CD4-positive, alpha-beta T cell treated with Interleukin-21 for 1 hour (primary cell): ENCODE measurements at regions not wholly inside any gene's neighbourhood (a gene's known extent, or its start where the extent isn't known, plus 50 kb on each side); places are given as distances from the start of the nearest gene placed in this dataset.
"Not testable (repeated sequence)": the region's sequence is repeated elsewhere in the genome, so short reads cannot be mapped to it uniquely, and the experiment has no call there.

ENCODE experiments used
- DNase-seq: peaks from one replicate; pipeline ENCODE4 v3.0.0-alpha.2; 2020

- no peak for DNase-seq
Measured at GRCh38 chr13:65468628-65469027, 1761.5 kb downstream of the PCDH9 start.

- DNase-seq, result no peak
Measured at GRCh38 chr13:65461590-65461989, 1768.5 kb downstream of the PCDH9 start.

GRCh38 chr13:65460136-65460535 lies 1770.0 kb downstream of the PCDH9 start:
- DNase-seq, result no peak

DNA sequence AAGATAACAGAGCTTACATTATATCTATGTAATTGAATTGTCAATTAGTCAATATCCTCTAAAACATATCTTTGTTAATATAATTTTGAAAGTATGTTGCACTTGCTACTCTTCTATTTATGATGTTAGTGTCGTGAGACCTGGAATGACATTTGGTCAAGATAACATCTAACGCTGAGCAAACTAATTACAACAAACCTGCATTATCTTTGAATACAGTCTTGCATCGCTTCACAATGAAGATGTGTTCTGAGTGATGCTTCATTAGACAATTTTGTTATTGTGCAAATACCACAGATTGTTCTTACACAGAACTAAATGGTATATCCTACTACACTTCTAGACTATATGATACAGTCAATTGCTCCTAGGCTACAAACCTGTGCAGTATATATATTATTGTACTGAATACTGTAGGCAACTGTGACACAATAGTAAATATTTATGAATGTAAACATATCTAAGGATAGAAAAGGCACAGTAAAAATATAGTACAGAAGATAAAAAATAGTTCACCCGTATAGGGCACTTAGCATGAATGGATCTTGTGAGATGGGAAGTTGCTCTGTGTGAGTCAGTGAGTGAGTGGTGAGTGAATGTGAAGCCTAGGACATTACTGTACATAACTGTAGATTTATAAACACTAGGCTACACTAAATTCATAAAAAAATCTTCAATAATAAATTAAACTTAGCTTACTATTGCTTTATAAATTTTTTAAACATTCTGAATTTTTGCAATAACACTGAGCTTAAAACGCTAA lies 1773.8 kb downstream of the PCDH9 start:
- no peak for DNase-seq

GRCh38 chr13:65454403-65454802 lies 1775.7 kb downstream of the PCDH9 start:
- no peak for DNase-seq

GRCh38 chr13:65453982-65454381 lies 1776.2 kb downstream of the PCDH9 start:
- DNase-seq, result no peak

DNA sequence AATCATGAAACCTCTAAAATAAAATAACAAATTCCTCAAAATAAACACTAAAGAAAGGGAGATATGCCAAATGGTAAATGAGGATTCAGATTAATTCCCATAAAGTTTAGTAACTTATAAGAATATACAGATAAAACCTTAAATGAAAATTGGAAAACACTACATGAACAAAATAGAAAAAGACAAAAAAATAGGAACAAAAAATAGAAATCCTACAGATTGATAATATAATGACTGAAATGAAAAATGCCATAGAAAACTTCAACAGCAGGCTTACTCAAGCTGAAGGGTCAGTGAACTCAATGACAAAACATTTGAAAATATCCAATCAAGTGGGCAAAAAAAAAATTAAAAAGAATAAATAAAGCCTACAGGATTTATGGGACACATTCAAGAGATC lies 1784.8 kb downstream of the PCDH9 start:
- no peak for DNase-seq

DNA sequence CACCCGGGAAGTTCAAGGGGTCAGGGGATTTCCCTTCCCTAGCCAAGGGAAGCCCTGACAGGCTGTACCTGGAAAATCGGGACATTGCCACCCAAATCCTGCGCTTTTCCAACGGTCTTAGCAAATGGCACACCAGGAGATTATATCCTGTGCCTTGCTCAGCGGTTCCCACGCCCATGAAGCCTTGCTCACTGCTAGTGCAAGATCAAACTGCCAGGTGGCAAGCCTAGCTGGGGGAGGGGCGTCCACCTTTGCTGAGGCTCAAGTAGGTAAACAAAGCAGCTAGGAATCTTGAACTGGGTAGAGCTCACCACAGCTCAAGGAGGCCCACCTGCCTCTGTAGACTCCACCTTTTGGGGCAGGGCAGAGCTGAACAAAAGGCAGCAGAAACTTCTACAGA lies 1794.5 kb downstream of the PCDH9 start:
- no peak for DNase-seq

GRCh38 chr13:65417953-65418352 lies 1812.2 kb downstream of the PCDH9 start:
- no peak for DNase-seq

GRCh38 chr13:65416784-65417183 lies 1813.4 kb downstream of the PCDH9 start:
- no peak for DNase-seq

DNA sequence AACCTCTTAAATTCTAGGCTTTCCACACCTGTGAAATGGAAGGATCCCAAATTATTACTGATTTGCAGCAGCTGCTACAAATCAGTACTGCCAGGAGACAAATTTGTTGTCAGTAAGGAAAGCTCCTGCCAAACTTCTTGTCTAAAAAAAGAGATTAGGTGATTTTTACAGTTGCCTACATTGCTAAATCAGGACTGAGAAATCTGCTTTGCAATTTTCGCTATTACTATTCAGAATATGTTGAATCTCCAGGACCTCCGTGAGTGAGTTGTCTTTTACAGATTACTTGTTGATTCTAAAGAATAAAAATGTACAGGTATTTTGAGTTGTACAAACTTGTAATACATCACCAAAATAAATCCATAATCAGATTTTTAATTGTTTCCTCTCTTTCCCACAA lies 1815.9 kb downstream of the PCDH9 start:
- DNase-seq, result no peak

DNA sequence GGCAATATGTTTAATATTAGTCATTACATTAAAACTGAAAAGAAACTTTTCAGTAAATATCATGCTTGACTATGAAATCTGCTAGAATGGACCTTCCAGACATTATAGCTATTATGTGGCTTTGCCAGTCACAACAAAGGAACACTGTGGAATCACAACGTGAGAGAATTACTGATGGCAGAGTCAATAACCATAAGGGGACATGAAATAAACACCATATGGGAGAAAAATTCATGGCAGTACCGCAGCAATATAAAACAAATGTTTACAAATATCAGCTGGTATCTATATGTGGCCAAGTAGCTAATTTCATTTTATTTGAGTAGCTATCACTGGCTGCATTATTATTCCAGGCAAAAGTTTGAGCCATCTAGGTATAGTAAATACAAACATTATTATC lies 1818.6 kb downstream of the PCDH9 start:
- no peak for DNase-seq

DNA sequence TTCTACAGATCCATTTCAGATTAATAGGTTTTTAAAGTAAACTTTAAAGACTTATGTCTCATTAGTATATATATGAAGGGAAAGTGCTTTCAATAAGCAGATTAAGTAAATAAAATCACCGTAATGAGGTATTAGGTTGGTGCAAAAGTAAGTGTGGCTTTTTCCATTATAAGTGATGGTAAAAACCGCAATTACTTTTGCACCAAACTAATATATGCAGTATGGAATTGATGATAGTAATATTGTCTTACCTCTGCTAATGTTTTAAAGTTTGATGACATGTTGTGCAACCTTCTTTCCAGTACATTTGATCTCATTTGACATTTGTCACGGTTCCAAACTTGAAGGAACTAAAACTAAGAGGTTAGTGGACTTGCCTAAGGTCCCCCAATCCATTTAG lies 1819.3 kb downstream of the PCDH9 start:
- no peak for DNase-seq

DNA sequence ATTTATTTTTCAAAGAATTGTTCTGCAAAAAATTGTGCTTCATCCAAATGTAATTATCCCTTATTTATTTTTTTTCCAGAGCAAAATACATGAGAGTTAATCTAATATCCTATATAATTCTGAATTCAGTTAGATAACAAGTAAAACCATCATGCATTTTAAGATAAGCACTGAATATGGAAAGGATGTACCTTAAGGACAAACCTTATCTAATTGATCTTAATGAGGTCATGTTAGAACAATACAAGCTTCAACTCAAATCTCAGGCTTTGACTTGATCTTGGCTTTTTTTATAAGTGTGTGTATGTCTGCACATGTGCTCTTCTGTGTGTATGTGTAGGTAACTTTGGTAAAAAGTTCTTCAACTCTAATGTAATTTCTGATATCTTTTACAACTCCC lies 1828.8 kb downstream of the PCDH9 start:
- DNase-seq, result no peak

DNA sequence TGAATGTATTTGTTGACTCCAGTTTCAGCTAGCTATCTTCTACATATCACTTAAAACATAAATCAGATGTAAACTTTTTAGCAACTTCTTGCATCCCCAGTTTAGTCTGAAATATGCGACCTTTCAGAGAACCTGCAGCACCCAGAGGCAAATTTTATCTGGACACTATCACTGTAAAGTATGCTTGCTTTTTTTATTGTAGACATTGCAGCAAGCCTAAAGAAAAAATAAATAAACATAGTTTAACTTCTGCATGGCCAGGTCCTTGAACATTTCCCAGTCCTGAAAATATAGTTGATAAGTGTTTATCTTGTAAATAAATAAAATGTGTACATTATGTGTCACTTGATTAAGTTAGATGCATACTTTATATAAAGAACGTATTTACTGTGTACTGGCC lies 1829.4 kb downstream of the PCDH9 start:
- DNase-seq, result no peak

- no peak for DNase-seq
Measured at GRCh38 chr13:65387743-65388347, 1842.3 kb downstream of the PCDH9 start.

DNA sequence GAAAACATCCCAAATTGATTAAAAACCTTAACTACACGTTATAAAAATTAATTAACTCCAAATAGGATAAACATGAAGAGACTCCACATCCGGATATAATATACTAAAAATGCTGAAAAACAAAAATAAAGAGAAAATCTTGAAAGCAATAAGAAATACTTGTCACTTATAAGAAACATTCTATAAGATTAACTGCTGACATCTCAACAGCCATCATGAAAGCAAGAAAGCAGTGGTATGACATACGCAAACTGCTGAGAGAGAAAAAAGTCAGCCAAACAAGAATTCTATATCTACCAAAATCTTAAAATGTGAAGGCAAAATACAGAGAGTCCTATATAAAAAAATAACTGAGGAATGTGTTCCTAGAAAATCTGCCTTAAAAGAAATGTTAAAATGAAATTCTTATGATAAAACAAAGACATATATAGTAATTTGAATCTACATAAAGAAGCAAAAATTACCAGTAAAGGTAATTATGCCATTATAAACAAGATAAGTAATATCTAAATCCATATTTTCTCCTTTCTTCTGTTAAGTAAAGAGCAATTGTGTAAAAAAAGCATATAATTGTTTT lies 1851.1 kb downstream of the PCDH9 start:
- no peak for DNase-seq

- no peak for DNase-seq
Measured at GRCh38 chr13:65378484-65378883, 1851.7 kb downstream of the PCDH9 start.

GRCh38 chr13:65368832-65369231 lies 1861.3 kb downstream of the PCDH9 start:
- DNase-seq, result no peak

- DNase-seq, result no peak
Measured at GRCh38 chr13:65353951-65354350, 1876.2 kb downstream of the PCDH9 start.

- not testable (repeated sequence) for DNase-seq
Measured at GRCh38 chr13:65353150-65353549, 1877.0 kb downstream of the PCDH9 start.

GRCh38 chr13:65347420-65348030 lies 1882.6 kb downstream of the PCDH9 start:
- no peak for DNase-seq

- no peak for DNase-seq
Measured at GRCh38 chr13:65343898-65344663, 1886.1 kb downstream of the PCDH9 start.
